SH-SY5Y (cell line): ENCODE measurements at regions not wholly inside any gene's neighbourhood (a gene's known extent, or its start where the extent isn't known, plus 50 kb on each side); places are given as distances from the start of the nearest gene placed in this dataset.

Experiments used
- GATA2 ChIP-seq: IDR thresholded peaks from 2 replicates; pipeline ENCODE4 v1.6.1; 2011; ENCODE audit warnings: mild to moderate bottlenecking, low read depth, low read length
- GATA3 ChIP-seq: IDR thresholded peaks from 2 replicates; pipeline ENCODE4 v1.6.1; 2011; ENCODE audit warnings: low read depth, mild to moderate bottlenecking, low read length, moderate library complexity

- TF ChIP-seq GATA2 (no peak), GATA3 (no peak)
Measured at GRCh38 chr5:109467058-109467457, 57.3 kb upstream of the PJA2 start.
